CD4-positive, alpha-beta T cell treated with Interleukin-2 at 100 ng/mL for 4 hours (primary cell): ENCODE measurements at regions not wholly inside any gene's neighbourhood (a gene's known extent, or its start where the extent isn't known, plus 50 kb on each side); places are given as distances from the start of the nearest gene placed in this dataset.

Experiments
- DNase-seq: peaks from one replicate; pipeline ENCODE4 v3.0.0-alpha.2; 2020; ENCODE audit warnings: low spot score

GRCh38 chr3:193874997-193875593, 260.9 kb upstream of the HES1 start:
- DNase-seq, result no peak

- DNase-seq, result no peak
Observed at GRCh38 chr3:193875601-193876321, 260.2 kb upstream of the HES1 start.

- no peak for DNase-seq
Observed at GRCh38 chr3:193879099-193879863, 256.7 kb upstream of the HES1 start.

- DNase-seq, result no peak
Observed at GRCh38 chr3:193879864-193880242, 256.1 kb upstream of the HES1 start.

GRCh38 chr3:193882091-193882490, 253.9 kb upstream of the HES1 start:
- no peak for DNase-seq

GRCh38 chr3:193883551-193883950, 252.4 kb upstream of the HES1 start:
- no peak for DNase-seq

- DNase-seq, result no peak
Observed at GRCh38 chr3:193884027-193884426, 251.9 kb upstream of the HES1 start.

GRCh38 chr3:193884652-193885051, 251.3 kb upstream of the HES1 start:
- no peak for DNase-seq

GRCh38 chr3:193885832-193886231, 250.1 kb upstream of the HES1 start:
- no peak for DNase-seq

GRCh38 chr3:193890016-193890897, 245.7 kb upstream of the HES1 start:
- no peak for DNase-seq

GRCh38 chr3:193894121-193894863, 241.7 kb upstream of the HES1 start:
- no peak for DNase-seq

- no peak for DNase-seq
Observed at GRCh38 chr3:193895409-193895808, 240.5 kb upstream of the HES1 start.

- no peak for DNase-seq
Observed at GRCh38 chr3:193896419-193896818, 239.5 kb upstream of the HES1 start.

- DNase-seq, result no peak
Observed at GRCh38 chr3:193897288-193897687, 238.7 kb upstream of the HES1 start.

- DNase-seq, result no peak
Observed at GRCh38 chr3:193897731-193898180, 238.2 kb upstream of the HES1 start.

GRCh38 chr3:193899001-193899400, 236.9 kb upstream of the HES1 start:
- no peak for DNase-seq

- DNase-seq, result no peak
Observed at GRCh38 chr3:193901007-193901406, 234.9 kb upstream of the HES1 start.

- no peak for DNase-seq
Observed at GRCh38 chr3:193902607-193903511, 233.1 kb upstream of the HES1 start.

GRCh38 chr3:193903512-193903817, 232.5 kb upstream of the HES1 start:
- DNase-seq, result no peak

GRCh38 chr3:193903966-193904365, 232.0 kb upstream of the HES1 start:
- DNase-seq, result no peak
